Loucy (cell line): ENCODE measurements at regions not wholly inside any gene's neighbourhood (a gene's known extent, or its start where the extent isn't known, plus 50 kb on each side); places are given as distances from the start of the nearest gene placed in this dataset.

ENCODE experiments used
- CTCF ChIP-seq: fragments of 200-600 bp; sonication (generic); conservative IDR thresholded peaks from 2 replicates; pipeline ENCODE4 v1.5.1; 2014; ENCODE audit warnings: mild to moderate bottlenecking, antibody characterized with exemption, low read length
- EZH2phosphoT487 ChIP-seq: fragments of 200-600 bp; IDR thresholded peaks from 2 replicates; pipeline ENCODE4 v1.6.1; 2018; ENCODE audit warnings: antibody characterized with exemption, mild to moderate bottlenecking, moderate library complexity, borderline replicate concordance

GRCh38 chr3:39725321-39725720, 84.1 kb upstream of the MYRIP start:
- TF ChIP-seq CTCF (no peak), EZH2phosphoT487 (no peak)
